ENCODE measurements at regions not wholly inside any gene's neighbourhood (a gene's known extent, or its start where the extent isn't known, plus 50 kb on each side); places are given as distances from the start of the nearest gene placed in this dataset.

DNA sequence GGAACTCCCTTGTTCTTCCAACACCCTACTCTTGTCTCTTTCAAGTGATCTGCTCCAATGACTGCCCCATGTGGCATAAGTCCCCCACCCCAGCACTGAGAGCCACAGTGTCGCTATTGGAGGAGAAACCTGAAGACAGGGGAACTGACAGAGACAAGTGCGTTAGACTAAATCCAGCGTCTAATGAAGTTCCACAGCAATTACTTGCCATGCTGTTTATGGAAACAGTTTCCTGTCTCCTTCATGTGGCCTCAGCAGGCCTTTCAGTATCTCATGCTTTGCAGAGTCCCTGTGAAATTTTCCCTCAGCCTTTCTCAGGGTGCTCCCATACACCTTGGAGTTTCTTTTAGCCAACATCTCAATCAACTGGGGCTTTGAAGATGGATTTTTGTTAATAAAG, 277.4 kb downstream of the ETS1 start:
- TF ChIP-seq POLR2AphosphoS5 (IDR thresholded peaks at IDR 0.05; ENCODE audit: low read depth): no peak
- TF ChIP-seq CTCF (conservative IDR thresholded peaks at IDR 0.05; ENCODE audit: low read depth in 2 of 2): no peak
- TF ChIP-seq STAT1 (IDR thresholded peaks at IDR 0.05; ENCODE audit: unreplicated experiment): no peak
- TF ChIP-seq, protein P1, sequence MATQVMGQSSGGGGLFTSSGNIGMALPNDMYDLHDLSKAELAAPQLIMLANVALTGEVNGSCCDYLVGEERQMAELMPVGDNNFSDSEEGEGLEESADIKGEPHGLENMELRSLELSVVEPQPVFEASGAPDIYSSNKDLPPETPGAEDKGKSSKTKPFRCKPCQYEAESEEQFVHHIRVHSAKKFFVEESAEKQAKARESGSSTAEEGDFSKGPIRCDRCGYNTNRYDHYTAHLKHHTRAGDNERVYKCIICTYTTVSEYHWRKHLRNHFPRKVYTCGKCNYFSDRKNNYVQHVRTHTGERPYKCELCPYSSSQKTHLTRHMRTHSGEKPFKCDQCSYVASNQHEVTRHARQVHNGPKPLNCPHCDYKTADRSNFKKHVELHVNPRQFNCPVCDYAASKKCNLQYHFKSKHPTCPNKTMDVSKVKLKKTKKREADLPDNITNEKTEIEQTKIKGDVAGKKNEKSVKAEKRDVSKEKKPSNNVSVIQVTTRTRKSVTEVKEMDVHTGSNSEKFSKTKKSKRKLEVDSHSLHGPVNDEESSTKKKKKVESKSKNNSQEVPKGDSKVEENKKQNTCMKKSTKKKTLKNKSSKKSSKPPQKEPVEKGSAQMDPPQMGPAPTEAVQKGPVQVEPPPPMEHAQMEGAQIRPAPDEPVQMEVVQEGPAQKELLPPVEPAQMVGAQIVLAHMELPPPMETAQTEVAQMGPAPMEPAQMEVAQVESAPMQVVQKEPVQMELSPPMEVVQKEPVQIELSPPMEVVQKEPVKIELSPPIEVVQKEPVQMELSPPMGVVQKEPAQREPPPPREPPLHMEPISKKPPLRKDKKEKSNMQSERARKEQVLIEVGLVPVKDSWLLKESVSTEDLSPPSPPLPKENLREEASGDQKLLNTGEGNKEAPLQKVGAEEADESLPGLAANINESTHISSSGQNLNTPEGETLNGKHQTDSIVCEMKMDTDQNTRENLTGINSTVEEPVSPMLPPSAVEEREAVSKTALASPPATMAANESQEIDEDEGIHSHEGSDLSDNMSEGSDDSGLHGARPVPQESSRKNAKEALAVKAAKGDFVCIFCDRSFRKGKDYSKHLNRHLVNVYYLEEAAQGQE (IDR thresholded peaks at IDR 0.05; ENCODE audit: unreplicated experiment): no peak
- TF ChIP-seq EZH2phosphoT487 (IDR thresholded peaks at IDR 0.05; ENCODE audit: unreplicated experiment): no peak
- no peak for TF ChIP-seq EZH2 (IDR thresholded peaks at IDR 0.05; ENCODE audit: low read depth, unreplicated experiment)

Data from GM23338 (cell line).